Keratinocyte (primary cell): ENCODE measurements at regions not wholly inside any gene's neighbourhood (a gene's known extent, or its start where the extent isn't known, plus 50 kb on each side); places are given as distances from the start of the nearest gene placed in this dataset.
A peak's percentile ranks its signal among the peaks of the same experiment; 100 is the strongest.

Experiments used
- EZH2 ChIP-seq: IDR thresholded peaks from one replicate; pipeline ENCODE4 v1.6.1; 2012; ENCODE audit warnings: inconsistent platforms, mild to moderate bottlenecking, low read length, moderate library complexity
- TF ChIP-seq, protein P1 (sequence below), 3 experiments: IDR thresholded peaks in 1 of 3; conservative IDR thresholded peaks in 1 of 3; optimal IDR thresholded peaks in 1 of 3; 2 replicates in 2 of 3; 3 replicates in 1 of 3; pipeline versions ENCODE3 to v1.5.1; 2011; ENCODE audit warnings: low read length in 3 of 3, mild to moderate bottlenecking in 3 of 3, moderate library complexity in 2 of 3, control low read depth in 1 of 3, inconsistent platforms in 1 of 3; ENCODE audit not compliant: insufficient read depth in 2 of 3; ENCODE audit errors: extremely low read depth in 1 of 3

DNA sequence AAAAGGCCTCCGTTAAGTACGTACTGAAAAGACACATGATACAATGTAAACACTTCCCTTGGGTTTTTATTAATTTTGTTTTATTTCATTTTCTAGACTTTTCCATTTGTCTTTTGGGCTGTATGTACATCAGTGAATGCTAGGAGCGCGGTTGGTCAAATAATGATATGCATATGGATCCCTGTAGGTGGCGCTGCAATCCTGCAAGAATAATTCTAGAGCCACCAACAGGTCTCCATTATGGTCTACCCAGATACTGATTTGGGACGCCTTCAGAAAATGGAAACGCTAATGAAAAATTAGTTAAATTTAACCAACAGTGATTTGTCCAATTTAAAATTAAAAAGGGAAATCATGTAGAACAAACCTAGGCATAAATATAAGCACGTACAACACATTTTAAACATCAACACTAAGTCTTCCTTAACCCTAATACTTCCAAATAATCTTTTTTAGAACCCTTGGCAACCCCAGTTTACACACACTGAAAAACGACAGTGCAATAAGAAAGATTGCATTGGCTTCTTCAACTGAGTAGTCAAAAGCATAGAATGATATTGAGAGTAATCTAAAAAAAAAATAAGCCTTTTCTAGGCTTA lies 433.5 kb downstream of the RFPL4B start:
- TF ChIP-seq EZH2: no peak
- TF ChIP-seq, protein P1, sequence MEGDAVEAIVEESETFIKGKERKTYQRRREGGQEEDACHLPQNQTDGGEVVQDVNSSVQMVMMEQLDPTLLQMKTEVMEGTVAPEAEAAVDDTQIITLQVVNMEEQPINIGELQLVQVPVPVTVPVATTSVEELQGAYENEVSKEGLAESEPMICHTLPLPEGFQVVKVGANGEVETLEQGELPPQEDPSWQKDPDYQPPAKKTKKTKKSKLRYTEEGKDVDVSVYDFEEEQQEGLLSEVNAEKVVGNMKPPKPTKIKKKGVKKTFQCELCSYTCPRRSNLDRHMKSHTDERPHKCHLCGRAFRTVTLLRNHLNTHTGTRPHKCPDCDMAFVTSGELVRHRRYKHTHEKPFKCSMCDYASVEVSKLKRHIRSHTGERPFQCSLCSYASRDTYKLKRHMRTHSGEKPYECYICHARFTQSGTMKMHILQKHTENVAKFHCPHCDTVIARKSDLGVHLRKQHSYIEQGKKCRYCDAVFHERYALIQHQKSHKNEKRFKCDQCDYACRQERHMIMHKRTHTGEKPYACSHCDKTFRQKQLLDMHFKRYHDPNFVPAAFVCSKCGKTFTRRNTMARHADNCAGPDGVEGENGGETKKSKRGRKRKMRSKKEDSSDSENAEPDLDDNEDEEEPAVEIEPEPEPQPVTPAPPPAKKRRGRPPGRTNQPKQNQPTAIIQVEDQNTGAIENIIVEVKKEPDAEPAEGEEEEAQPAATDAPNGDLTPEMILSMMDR (optimal IDR thresholded peaks at IDR 0.05 in 1 of 3, IDR thresholded peaks at IDR 0.05 in 1 of 3, conservative IDR thresholded peaks at IDR 0.05 in 1 of 3; ENCODE audit: extremely low read depth in 1 of 3, insufficient read depth in 2 of 3, low read length in 3 of 3): peak; percentile 64 to 67 (median 65)
